ENCODE measurements at regions not wholly inside any gene's neighbourhood (a gene's known extent, or its start where the extent isn't known, plus 50 kb on each side); places are given as distances from the start of the nearest gene placed in this dataset.

DNA sequence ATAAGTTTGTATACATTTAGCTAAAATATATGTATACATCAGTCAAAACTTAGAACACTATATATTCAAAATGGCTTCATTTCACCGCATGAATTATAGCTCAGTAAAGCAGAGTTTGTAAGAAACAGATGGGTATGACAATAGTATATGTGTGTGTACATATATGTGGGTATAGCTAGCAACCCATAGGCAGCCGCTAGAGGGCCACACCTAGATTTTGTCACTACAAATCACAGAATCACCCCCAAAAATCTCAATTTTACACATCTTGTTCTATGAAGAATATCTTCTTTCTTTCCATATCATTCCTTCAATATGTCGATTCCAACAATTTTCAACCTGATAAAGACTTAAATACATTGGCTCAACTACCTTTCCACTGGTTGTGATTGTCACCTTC is 357.8 kb upstream of the CCNG1 start:
- H3K9me3 Mint-ChIP-seq (ENCODE audit: unreplicated experiment) = peaks cover 10% of the 10 kb centered on the region
- peak; percentile 31 for DNase-seq (ENCODE audit: unreplicated experiment)
- no TSS peak for BruUV-seq (replicated peaks)
- CTCF ChIA-PET = interaction anchor here (0.6 to 2.2 kb wide), 23 partner anchors 9 to 1207 kb away, joined by 3 to 10 read pairs (median 5); no protein-coding TSS in a partner anchor
- H3K27ac Mint-ChIP-seq (ENCODE audit: low read depth, unreplicated experiment) = no peak overlapping the region
- POLR2A ChIA-PET = no interaction called here
- intact Hi-C loops (cut with micrococcal nuclease) = loop anchor here (2.0 to 5.0 kb wide), 2 partner anchors 188 to 267 kb away; no protein-coding TSS in a partner anchor
- H3K36me3 Mint-ChIP-seq (ENCODE audit: insufficient read depth, unreplicated experiment) = no peaks in the 10 kb centered on the region
- H3K4me1 Mint-ChIP-seq (ENCODE audit: insufficient read depth, unreplicated experiment) = no peaks in the 10 kb centered on the region
- TF ChIP-seq, protein P1, sequence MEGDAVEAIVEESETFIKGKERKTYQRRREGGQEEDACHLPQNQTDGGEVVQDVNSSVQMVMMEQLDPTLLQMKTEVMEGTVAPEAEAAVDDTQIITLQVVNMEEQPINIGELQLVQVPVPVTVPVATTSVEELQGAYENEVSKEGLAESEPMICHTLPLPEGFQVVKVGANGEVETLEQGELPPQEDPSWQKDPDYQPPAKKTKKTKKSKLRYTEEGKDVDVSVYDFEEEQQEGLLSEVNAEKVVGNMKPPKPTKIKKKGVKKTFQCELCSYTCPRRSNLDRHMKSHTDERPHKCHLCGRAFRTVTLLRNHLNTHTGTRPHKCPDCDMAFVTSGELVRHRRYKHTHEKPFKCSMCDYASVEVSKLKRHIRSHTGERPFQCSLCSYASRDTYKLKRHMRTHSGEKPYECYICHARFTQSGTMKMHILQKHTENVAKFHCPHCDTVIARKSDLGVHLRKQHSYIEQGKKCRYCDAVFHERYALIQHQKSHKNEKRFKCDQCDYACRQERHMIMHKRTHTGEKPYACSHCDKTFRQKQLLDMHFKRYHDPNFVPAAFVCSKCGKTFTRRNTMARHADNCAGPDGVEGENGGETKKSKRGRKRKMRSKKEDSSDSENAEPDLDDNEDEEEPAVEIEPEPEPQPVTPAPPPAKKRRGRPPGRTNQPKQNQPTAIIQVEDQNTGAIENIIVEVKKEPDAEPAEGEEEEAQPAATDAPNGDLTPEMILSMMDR (IDR thresholded peaks at IDR 0.05; ENCODE audit: unreplicated experiment) = peak; percentile 64
- H3K4me3 Mint-ChIP-seq (ENCODE audit: unreplicated experiment) = no peak overlapping the region
- H3K27me3 Mint-ChIP-seq (ENCODE audit: insufficient read depth, unreplicated experiment) = no peaks in the 10 kb centered on the region

DNA sequence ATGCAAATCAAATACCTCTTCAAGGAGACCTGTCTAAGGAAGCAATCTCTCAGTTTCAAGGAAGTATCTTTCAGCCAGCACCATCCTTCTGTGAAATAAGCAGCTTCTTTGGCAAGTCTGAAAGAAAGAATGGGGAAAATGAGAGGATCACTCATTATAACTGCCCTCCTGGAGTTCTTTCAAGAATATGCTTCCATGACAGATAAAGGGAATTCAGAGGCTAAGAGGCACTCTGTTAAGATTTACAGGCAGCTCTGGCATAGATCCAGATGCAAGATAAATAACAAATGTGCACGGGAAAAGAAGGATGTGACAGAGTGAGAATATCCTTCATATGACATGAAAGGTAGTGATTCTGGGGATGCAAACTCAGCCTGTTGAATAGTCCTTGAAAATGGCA is 348.2 kb upstream of the CCNG1 start:
- H3K27me3 Mint-ChIP-seq (ENCODE audit: insufficient read depth, unreplicated experiment) = peaks cover 17% of the 10 kb centered on the region
- no peak for DNase-seq (ENCODE audit: unreplicated experiment)
- H3K9me3 Mint-ChIP-seq (ENCODE audit: unreplicated experiment) = no peaks in the 10 kb centered on the region
- intact Hi-C loops (cut with micrococcal nuclease) = no loop called here
- TF ChIP-seq, protein P1 (IDR thresholded peaks at IDR 0.05; ENCODE audit: unreplicated experiment) = no peak
- CTCF ChIA-PET = interaction anchor here (0.6 to 1.5 kb wide), 2 partner anchors 9 to 22 kb away, joined by 5 to 7 read pairs; no protein-coding TSS in a partner anchor
- H3K4me1 Mint-ChIP-seq (ENCODE audit: insufficient read depth, unreplicated experiment) = no peaks in the 10 kb centered on the region
- POLR2A ChIA-PET = no interaction called here
- H3K27ac Mint-ChIP-seq (ENCODE audit: low read depth, unreplicated experiment) = no peak overlapping the region
- H3K36me3 Mint-ChIP-seq (ENCODE audit: insufficient read depth, unreplicated experiment) = no peaks in the 10 kb centered on the region
- no TSS peak for BruUV-seq (replicated peaks)
- no peak overlapping the region for H3K4me3 Mint-ChIP-seq (ENCODE audit: unreplicated experiment)

DNA sequence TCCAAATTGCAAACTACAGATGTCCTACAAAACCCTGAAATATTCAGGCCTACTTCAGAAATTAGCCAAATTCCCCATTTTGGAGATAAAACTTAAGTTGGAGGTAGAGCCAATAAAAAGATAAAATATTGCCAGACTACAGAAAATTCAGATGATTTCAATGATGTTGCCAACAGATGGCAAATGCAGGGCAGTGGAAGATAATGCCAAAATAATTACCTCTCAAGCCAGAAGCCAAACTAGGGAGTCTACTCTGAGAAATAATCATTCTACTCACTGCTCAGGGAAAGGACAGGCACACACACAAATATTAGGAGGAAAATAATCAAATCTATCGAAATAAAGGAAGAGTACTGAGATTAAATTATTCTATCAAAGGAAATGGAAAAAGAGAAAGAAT is 347.5 kb upstream of the CCNG1 start:
- CTCF ChIA-PET = interaction anchor here (0.6 to 1.5 kb wide), 2 partner anchors 10 kb away, joined by 3 to 7 read pairs; no protein-coding TSS in a partner anchor
- POLR2A ChIA-PET = no interaction called here
- no peaks in the 10 kb centered on the region for H3K9me3 Mint-ChIP-seq (ENCODE audit: unreplicated experiment)
- TF ChIP-seq, protein P1 (IDR thresholded peaks at IDR 0.05; ENCODE audit: unreplicated experiment) = no peak
- H3K27ac Mint-ChIP-seq (ENCODE audit: low read depth, unreplicated experiment) = no peak overlapping the region
- no peak for DNase-seq (ENCODE audit: unreplicated experiment)
- H3K4me3 Mint-ChIP-seq (ENCODE audit: unreplicated experiment) = no peak overlapping the region
- intact Hi-C loops (cut with micrococcal nuclease) = no loop called here
- peaks cover 17% of the 10 kb centered on the region for H3K27me3 Mint-ChIP-seq (ENCODE audit: insufficient read depth, unreplicated experiment)
- no peaks in the 10 kb centered on the region for H3K4me1 Mint-ChIP-seq (ENCODE audit: insufficient read depth, unreplicated experiment)
- no peaks in the 10 kb centered on the region for H3K36me3 Mint-ChIP-seq (ENCODE audit: insufficient read depth, unreplicated experiment)
- no TSS peak for BruUV-seq (replicated peaks)

DNA sequence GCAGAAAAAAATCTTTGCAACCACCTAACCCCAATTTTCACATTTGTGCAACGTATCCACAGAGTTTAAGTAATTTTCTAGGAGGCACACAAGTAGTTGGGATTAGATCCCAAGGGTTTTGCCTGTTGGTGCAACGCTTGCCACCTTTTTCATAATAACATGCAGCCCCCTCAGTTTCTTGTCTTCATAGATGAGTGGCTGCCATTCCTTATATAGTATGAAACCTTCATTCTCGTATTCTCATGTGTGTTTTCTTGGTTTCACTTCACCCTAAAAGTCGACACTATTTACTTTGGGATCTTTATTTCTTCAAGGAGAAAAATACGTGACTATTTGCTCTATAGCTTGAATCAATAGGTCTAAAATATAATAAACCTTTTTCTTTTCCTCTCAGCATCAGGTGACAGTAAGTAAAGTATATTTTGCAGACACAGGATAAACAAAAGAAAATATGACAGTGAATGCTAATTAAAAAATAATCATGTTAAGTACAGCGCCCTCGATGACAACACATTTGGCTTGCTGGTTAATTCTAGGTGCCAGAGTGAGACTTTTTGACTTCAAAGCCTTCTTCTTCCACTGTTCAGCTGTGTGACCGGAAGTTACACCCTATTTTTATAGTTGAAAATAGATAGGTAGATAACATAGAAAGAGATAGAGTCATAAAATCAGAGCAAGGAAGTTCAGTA is 342.8 kb upstream of the CCNG1 start:
- BruUV-seq (replicated peaks) = no TSS peak
- H3K36me3 Mint-ChIP-seq (ENCODE audit: insufficient read depth, unreplicated experiment) = no peaks in the 10 kb centered on the region
- POLR2A ChIA-PET = interaction anchor here (0.6 kb wide), 1 partner anchor 86 kb away, joined by 3 read pairs; no protein-coding TSS in a partner anchor
- H3K27ac Mint-ChIP-seq (ENCODE audit: low read depth, unreplicated experiment) = no peak overlapping the region
- H3K4me3 Mint-ChIP-seq (ENCODE audit: unreplicated experiment) = peak overlapping the region; percentile 15
- CTCF ChIA-PET = interaction anchor here (1.0 to 1.2 kb wide), 2 partner anchors 11 to 16 kb away, joined by 4 read pairs; no protein-coding TSS in a partner anchor
- intact Hi-C loops (cut with micrococcal nuclease) = no loop called here
- peaks cover 33% of the 10 kb centered on the region for H3K27me3 Mint-ChIP-seq (ENCODE audit: insufficient read depth, unreplicated experiment)
- TF ChIP-seq, protein P1 (IDR thresholded peaks at IDR 0.05; ENCODE audit: unreplicated experiment) = no peak
- no peaks in the 10 kb centered on the region for H3K4me1 Mint-ChIP-seq (ENCODE audit: insufficient read depth, unreplicated experiment)
- DNase-seq (ENCODE audit: unreplicated experiment) = no peak
- H3K9me3 Mint-ChIP-seq (ENCODE audit: unreplicated experiment) = no peaks in the 10 kb centered on the region

Measured in MCF 10A (cell line).